ENCODE measurements at regions not wholly inside any gene's neighbourhood (a gene's known extent, or its start where the extent isn't known, plus 50 kb on each side); places are given as distances from the start of the nearest gene placed in this dataset.
"Not testable (repeated sequence)": the region's sequence is repeated elsewhere in the genome, so short reads cannot be mapped to it uniquely, and the experiment has no call there.

DNA sequence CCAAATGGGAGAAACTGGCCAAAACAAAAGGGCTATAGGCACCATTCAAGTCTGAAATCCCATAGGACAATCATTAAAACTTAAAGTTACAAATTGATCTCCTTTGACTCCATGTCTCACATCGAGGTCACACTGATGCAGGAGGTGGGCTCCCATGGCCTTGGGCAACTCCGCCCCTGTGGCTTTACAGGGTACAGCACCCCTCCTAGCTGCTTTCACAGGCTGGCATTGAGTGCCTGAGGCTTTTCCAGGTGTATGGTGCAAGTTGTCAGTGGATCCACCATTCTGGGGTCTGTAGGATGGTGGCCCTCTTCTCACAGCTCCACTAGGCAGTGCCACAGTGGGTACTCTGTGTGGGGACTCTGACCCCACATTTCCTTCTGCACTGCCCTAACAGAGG, 662.1 kb downstream of the XPNPEP1 start:
- no peak for DNase-seq

DNA sequence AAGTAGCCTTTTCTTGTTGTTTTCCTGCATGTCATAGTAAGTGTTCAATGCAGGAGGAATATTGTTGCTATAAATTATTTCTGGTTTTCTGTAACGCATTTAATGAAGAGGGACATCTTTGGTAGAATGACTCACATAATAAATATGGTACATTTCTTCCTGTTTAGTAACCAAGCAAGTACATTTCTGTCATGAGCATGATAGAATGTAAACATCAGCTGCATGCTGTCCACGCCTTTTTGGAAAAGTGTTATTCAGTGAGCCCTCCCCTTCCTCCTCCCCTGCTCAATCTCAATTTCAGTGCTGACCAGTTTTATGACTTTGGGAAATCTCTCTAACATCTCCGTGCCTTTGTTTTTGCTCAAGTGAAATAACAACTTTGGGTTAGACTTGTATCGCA, 664.0 kb downstream of the XPNPEP1 start:
- DNase-seq: no peak

DNA sequence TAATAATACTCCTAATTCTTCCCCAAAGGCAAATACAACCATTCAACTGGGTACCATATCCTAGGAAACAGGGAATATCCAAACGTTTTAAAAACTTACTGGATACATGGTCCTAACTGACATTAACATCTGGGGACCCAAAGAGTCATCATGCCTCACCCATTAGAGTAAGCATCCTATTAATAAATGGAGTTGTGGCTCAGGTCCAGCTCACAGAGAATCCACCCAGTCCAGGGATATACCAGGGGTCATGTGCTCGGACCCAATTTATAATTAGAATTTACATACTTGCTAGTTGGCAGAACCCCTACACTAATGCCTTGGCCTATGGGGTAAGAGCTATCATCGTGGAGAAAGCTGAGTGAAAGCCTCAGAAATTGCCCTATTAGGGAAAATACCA, 670.0 kb downstream of the XPNPEP1 start:
- no peak for DNase-seq

DNA sequence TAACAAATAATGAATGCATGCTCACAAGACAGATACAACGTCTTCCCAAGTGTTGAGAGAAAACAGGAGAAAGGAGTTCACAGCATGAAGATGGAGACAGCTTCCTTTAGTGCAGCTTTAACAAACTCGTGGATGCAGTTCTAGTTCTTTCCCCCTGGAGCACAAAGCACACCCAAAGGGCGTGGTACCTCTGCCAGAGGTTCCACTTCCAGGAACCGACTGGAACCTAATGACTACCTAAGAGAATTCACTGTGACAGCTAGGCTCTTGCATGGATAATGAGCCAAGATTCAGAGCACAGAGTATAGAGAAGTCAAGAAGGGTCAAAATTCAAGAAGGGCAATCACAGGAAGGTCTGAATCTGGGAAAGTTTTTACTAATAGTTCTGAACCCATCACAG, 673.2 kb downstream of the XPNPEP1 start:
- no peak for DNase-seq

DNA sequence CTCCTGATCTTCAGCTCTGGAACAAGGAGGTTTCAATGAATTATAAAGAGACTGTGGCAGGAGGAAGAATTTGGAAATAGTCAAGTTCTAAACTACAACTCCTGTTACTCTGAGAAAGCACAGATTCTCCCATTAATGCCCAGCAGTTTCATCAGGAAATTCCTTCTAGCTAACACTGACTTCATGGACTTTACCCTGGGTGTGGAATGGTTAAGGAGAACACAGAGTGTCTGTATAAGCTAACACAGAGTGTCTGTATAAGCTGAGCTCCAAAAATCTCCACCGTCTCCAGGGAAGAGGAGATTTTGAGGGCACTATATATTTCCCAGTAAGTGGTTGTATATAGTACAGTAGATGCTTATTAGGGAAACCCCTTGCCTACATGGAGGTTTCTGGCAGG, 675.5 kb downstream of the XPNPEP1 start:
- no peak for DNase-seq

DNA sequence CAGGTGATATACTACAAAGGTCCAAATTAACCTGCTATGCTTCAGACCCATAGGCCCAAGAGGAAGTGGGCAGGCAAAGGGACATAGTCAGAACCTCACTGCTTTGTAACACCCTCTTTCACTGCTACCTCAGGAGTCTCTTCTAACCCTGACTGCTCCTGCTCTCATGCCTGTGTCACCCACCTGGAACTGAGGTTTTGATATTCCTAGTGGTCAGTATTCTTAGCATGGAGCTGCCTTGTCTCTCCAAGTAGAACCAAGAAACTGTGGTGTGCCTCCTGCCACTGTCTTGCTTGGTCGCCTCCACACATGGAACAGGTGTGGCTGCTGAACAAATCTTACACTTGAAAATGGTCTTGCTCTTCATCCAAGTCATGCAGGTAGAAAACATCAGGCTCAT, 677.5 kb downstream of the XPNPEP1 start:
- DNase-seq: no peak

DNA sequence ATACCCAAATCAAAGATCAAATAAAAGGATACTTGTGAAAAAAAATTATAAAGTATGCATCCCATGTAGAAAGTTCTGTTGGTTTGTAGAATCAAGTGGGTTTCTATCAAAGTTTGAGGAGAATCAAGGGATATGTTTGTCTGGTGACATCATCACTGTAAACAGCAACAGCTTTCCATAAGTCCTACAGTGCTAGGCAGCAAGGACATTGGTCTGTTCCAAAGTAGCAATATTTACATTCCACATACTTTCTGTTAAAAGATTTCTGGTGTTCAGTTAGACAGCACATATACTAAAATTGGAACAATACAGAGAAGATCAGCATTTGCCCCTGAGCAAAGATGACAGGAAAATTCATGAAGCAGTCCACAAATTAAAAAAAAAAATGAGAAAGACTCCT, 683.9 kb downstream of the XPNPEP1 start:
- DNase-seq: no peak

DNA sequence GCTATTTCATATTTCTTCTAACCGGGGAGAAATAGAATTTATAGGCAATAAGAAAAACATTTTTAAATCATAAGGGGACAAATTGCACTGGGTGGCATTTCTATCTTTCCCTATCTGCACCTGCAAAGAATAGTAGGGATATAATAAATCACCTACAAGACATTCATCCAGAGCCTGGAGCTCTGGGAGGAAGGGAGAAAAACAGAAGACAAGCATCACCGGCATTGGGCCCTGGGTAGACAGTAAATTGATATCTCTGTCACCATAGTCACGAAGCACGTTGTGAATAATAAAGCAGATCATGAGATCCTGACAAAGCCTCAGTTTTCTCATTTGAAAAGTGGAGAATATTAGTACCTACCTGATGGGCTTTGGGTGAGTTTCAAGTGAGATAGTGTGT, 685.6 kb downstream of the XPNPEP1 start:
- DNase-seq: no peak

DNA sequence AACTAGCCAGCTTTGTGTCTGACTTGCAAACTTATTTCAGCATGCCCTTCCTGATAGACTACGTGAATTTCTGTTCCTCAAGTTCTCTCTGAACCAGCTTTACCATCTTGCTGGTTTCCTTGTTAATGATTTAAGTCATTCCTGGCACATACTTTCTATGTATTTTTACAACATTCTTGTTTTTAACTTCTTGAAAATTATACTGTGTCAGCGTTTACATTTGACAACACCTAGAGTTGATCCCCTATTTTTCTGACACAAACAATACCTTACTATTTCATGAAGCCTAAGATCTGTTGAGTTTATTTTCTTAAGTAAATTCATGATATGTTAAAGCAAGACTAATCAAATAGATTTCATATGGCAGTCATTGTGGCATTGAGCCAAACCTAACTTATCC, 686.3 kb downstream of the XPNPEP1 start:
- no peak for DNase-seq

DNA sequence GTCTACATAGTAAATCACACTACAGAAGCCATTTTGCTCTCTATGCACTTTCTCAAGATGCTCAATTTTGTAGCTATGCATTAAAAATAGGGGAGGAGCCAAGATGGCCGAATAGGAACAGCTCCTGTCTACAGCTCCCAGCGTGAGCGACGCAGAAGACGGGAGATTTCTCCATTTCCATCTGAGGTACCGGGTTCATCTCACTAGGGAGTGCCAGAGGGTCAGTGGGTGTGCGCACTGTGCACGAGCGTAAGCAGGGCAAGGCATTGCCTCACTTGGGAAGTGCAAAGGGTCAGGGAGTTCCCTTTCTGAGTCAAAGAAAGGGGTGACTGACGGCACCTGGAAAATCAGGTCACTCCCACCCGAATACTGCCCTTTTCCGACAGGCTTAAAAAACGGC, 699.8 kb downstream of the XPNPEP1 start:
- not testable (repeated sequence) for DNase-seq

DNA sequence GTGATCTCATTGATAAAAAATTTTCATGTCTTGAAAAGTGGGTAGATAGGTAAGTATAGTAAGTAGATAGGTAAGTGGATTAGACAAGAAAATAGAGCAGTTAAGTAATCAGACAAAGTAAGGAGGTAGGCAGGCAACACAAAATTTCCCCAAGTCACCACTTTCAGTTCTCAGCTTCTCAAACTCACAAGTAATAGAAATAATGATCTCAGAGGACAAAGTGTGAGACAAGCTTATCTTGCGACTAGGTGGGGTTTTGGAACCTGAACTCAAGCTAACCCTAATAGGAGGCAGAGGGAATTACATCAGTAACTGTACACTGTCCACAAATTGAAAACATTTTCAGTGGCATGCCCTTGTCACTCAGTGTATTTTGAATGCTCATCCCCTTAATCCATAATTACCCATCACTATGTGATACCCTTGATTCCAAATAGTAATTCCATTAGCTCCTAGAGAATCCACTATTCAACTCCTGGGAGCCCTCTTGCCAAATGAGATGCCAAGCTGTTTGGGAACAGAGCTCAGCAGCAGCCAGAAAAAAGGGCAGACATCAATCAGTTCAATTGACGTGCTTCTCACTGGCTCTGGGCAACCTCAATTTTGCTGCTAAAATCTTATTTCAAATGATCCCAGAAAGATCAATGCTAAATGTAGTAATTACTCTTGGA, 703.2 kb downstream of the XPNPEP1 start:
- DNase-seq: no peak

DNA sequence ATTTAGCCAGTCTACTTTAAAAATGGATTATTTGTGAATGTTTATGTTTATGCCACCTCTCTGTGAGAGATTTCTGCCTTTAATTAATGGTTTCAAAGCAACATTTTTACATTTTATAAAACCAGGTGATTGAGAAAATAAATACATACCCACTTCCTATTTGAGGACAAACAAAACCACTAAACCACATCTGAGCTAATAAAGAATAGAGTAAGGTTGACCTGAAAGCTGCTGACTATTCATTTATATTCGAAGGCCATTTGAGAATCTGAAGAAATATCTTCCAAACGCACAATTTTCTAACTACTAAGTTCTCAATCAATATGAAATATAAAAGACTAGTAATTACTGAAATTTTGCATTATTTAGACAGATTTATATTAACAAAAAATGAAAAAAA, 705.1 kb downstream of the XPNPEP1 start:
- DNase-seq: no peak

DNA sequence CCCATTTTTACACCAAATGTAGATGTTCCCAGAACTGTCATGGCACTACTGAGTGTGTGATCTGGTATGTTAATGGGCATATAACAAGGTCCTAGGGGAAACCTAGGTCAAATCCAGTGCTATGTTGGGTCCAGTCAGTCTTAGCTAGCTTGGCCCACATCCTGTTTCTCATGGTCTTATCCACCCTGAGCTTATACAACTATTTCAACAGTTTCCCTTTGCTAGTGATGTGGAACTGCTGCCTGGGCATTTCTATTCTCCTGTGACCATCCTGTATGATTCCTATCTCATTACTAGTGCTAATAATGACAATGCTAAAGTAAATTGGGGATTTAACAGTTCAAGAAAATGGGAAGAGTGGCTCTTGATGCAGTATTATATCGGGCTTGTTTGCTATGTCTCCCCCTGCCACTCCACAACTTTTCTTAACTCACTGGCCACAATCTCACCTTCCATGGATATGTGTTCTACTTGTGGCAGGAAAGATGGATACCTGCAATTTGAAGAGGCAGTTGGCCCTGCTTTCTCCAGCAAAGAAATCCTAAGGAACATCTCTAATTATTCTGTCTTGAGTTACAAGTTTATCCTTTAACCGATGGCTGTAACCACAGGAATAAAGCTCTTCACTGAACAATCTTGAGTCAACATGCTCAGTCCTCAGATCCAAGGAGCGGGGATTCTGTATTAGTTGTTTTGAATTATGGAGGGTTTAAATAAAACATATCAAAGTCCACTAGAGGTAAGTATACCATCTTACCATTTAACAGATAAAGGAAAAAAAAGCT, 707.8 kb downstream of the XPNPEP1 start:
- DNase-seq: no peak

DNA sequence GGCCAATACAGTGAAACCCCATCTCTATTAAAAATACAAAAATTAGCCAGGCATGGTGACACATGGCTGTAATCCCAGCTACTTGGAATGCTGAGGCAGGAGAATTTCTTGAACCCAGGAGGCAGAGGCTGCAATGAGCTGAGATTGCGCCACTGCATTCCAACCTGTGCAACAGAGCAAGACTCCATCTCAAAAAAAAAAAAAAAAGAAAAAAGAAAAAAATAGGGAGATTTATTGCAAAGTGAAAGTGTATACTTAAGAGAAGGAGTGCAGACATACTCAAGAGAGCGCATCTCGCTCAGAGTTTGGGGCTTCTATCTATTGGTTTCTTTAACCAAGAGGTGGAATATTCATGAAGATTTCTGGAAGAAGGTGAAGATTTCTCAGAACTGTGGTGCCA, 708.4 kb downstream of the XPNPEP1 start:
- not testable (repeated sequence) for DNase-seq

DNA sequence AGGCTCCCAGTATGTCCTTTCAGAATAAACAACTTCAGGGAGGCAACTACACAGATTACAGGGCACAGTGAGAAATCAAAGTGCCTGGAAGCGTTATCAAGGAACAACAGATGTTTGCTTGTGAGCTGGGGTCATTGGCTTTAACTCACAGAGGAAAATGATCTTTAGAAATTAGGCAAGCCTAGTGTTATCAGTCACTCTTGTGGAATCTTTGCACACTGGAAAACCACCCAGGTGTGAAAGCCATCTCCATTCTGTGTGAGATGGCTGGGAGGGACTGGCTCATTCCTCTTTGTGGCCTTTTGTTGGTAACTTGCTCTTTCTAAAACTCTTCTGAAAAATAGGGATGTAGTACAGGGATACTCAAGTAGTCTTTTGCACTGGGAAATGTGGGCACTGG, 716.0 kb downstream of the XPNPEP1 start:
- DNase-seq: no peak

DNA sequence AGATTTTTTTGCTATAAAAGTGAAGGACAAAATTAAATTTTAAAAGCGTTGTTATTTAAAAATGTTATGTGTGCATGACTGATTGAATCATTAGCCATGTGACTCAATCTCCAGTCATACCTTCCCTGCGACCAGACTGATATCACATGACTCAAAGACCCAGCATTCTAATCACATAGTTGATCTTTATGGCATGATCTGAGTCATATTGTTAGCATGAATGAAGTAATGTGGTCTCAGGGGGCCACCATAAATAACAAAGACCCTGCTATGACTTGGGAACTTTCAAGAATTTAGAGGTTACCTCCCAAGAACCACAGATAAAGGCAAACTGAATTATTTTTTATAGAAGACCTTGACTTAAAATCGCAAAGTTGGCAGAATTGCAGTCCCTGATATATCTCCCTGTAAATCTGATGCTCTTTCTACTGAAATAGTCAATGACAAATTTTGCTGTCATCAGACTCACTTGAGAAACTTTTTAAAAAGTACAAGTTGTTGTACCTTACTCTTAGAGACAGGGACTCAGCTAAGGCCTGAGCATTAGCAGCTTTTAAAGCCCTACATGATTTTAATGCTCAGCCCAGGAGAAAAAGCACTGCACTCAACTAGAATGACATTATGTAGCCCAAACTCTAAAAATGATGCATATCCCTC, 717.3 kb downstream of the XPNPEP1 start:
- DNase-seq: no peak

DNA sequence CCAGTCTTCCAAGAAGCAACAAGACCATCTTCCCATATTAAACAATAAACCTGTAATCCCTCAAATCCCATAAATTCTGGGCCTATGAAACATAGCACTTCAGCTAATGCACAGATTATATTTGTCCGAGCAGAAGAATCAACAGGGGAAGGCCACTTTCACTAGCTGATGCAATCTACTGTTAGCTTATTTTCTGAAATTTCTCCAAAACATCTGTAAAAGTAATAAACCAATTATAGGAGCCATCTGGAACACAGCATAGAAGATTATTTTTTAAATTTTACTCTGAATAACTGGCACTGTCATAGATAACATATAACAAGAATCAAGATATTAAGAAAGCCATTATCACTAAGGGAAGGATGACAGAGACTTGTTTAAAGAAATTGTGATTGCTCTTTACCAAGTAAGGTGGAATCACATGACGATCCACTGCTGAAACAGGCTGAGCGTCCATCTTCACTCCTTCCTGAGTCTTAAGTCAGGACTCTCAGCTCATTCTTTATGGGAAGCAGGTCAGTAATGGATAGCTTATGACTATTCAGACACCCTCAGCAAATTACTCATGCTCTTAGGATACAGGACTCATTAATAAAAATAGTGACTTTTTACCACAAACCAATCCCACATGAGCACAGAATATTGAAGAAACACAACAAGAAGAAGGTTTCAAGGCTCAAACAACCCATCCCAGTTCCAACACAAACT, 719.5 kb downstream of the XPNPEP1 start:
- no peak for DNase-seq

DNA sequence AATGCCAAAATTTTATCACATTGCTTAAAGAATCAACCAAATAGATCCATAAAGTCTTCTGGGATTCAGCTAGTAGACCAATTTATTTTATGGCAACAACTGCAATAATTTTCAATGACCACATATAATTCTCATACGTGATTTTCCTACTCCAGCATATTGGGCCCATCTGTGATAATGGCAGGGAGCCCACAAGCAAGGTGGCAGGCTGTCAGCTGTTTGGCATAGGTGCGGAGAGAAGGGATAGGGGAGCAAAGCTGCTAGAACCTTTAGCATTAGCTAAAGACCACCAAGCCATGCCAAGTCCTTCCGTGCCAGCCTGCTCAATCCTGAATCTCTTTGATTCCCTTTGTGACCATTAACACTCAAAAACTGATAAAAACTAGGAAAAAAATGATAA, 721.2 kb downstream of the XPNPEP1 start:
- no peak for DNase-seq

DNA sequence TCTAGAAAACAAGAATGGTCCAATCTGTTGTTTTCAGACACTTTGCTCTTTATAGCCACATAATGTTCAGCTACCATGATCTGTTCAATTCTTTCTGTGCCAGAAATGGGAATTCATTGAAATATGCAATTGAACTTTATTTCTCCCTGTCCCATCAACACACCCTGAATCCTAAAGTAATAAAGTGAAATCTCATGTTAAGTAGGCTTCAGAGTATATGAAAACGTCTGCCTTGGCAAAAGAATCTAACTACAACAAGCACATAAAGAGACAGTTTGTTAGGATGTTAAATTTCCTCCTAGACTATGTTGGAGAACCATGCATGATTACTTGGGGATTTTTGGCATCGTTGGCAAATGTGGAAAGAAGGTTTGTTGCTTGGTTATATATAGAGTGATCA, 722.7 kb downstream of the XPNPEP1 start:
- no peak for DNase-seq

DNA sequence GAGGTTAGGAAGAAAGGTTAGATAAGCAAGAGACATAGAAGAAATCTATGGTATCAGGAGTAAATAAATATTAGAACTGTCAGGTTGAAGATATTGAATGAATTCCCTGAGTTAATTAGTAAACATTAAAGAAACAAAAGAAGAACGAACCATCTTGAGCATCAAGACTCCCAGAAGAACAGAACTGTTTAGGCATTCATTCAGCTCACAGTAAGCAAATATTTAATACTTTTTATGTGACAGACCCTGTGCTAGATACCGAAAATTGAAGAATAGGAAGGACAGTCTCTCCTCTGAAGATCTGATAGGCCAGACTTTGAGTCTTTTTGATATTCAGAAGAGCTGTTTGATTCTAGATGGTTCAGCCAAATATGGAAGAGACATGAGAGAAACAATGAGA, 731.5 kb downstream of the XPNPEP1 start:
- DNase-seq: no peak

DNA sequence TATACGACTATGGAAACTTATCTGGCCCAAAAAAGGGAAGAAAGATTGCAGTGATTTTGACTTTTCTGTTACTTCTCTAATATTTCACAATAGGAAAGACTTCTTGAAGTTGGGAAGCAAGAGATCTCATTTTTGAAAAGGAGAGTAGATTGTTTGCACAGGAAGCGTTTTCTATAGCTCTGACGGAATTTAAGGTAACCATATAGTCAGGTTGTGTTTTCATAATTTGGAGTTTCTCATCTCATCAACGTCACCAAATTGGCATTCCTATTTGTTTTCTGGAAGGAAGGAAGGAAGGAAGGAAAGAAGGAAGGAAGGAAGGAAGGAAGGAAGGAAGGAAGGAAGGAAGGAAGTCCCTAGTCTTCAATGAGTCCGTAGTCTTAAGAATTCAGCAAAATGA, 732.0 kb downstream of the XPNPEP1 start:
- no peak for DNase-seq

DNA sequence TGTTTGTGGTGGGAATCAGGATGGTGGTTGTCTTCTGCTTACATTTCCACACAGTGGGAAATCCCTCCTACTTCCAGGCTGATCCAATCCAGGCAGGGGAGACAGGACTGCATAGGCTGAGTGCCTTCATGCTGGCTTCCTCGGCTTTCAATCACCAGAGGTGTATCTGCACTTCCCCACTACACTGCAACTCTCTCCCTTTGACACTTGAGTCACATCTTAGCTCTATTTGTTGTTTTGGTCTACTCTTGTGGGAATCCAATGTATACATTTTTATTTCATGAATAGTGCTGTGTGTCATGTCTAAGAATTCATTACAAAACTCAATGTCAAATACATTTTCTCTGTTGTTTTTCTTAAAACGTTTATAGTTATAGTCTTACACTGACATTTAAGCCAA, 735.6 kb downstream of the XPNPEP1 start:
- DNase-seq: no peak

DNA sequence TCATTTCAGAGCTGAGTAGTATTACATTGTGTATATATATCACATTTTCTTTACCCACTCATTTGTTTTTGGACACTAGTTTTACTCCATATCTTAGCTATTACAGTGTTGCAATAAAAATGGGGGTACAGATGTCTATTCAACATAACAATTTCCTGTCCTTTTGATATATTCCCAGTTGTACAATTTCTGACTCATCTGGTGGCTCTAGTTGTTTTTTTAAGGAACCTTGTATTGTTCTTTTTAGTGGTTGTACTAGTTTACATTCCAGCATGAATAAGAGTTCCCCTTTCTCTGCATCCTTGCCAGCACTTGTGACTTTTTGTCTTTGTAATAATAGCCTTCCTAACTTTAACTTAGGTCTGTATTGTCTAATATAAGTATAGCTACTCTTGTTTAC, 739.9 kb downstream of the XPNPEP1 start:
- no peak for DNase-seq

DNA sequence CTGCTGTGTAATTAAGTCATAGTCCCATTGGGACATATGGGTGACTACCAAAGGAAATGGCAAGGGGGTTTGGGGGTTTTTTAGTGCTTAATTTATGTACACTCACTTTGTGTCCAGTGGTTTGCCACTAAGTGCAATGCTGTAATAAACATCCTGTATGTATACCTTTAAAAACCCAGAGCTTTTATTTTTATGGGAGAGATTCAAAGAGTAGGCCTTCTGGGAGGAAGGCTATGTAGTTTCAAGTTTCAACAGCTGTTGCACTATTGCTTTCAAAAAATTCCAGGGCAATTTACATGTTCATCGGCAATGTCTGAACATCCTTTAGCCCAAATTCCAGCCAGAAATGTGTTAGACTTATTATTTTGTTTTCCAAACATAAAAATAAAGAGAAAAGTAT, 744.7 kb downstream of the XPNPEP1 start:
- no peak for DNase-seq
